Sigmoid colon (tissue), 4 donors: ENCODE measurements at regions not wholly inside any gene's neighbourhood (a gene's known extent, or its start where the extent isn't known, plus 50 kb on each side); places are given as distances from the start of the nearest gene placed in this dataset.

Experiments used
- EP300 ChIP-seq, 4 donors: sonication (generic); formaldehyde crosslinking; IDR thresholded peaks; one replicate each; pipeline ENCODE4 v1.6.1; 2017; ENCODE audit warnings: antibody characterized with exemption in 4 of 4
- POLR2A ChIP-seq, 2 donors: fragments of 450-650 bp; IDR thresholded peaks; one replicate each; pipeline ENCODE4 v1.6.1; 2016; ENCODE audit warnings: antibody characterized with exemption in 2 of 2, mild to moderate bottlenecking in 2 of 2, moderate library complexity in 2 of 2
- POLR2AphosphoS5 ChIP-seq, 4 donors: sonication (generic); formaldehyde crosslinking; IDR thresholded peaks; one replicate each; pipeline ENCODE4 v1.6.1; 2017; ENCODE audit warnings: antibody characterized with exemption in 4 of 4
- TF ChIP-seq, protein P1 (sequence below), 4 experiments: fragments of 450-650 bp in 3 of 4; fragments of 200-600 bp in 1 of 4; IDR thresholded peaks; one replicate each; pipeline ENCODE4 v1.5.1; 2016 to 2019; ENCODE audit warnings: antibody characterized with exemption in 4 of 4, mild to moderate bottlenecking in 3 of 4, moderate library complexity in 2 of 4

DNA sequence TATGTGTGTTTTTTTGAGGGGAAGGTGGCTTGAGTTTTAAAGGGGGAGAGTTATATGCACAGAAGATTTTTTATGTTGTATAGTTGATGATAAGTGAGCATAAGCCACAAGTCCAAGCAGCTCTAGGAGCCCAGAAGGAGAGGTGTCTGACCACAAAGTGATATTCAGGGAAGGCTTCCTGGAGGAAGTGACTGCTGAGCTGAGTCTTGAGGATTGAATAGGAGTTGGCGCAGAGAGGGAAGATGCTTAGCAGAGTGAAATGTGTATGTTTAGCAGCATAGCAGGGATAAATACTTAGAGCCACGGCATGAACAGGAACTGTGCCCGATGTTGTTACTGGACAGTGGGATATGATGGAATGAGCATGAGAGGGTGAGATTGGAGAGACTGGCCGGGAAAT lies 255.1 kb upstream of the KCNG1 start:
- TF ChIP-seq, protein P1, sequence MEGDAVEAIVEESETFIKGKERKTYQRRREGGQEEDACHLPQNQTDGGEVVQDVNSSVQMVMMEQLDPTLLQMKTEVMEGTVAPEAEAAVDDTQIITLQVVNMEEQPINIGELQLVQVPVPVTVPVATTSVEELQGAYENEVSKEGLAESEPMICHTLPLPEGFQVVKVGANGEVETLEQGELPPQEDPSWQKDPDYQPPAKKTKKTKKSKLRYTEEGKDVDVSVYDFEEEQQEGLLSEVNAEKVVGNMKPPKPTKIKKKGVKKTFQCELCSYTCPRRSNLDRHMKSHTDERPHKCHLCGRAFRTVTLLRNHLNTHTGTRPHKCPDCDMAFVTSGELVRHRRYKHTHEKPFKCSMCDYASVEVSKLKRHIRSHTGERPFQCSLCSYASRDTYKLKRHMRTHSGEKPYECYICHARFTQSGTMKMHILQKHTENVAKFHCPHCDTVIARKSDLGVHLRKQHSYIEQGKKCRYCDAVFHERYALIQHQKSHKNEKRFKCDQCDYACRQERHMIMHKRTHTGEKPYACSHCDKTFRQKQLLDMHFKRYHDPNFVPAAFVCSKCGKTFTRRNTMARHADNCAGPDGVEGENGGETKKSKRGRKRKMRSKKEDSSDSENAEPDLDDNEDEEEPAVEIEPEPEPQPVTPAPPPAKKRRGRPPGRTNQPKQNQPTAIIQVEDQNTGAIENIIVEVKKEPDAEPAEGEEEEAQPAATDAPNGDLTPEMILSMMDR (IDR thresholded peaks at IDR 0.05) = no peak
- no peak for TF ChIP-seq POLR2AphosphoS5 (IDR thresholded peaks at IDR 0.05)
- no peak for TF ChIP-seq POLR2A (IDR thresholded peaks at IDR 0.05)
- no peak for TF ChIP-seq EP300 (IDR thresholded peaks at IDR 0.05)
